ENCODE measurements at regions not wholly inside any gene's neighbourhood (a gene's known extent, or its start where the extent isn't known, plus 50 kb on each side); places are given as distances from the start of the nearest gene placed in this dataset.

- Histone ChIP-seq H2AFZ (ENCODE audit: low read depth) (no peak overlapping the region), H3K4me1 (ENCODE audit: low read depth, poor library complexity, severe bottlenecking) (no peaks in the 10 kb centered on the region), H3K4me2 (no peak overlapping the region), H3K9ac (no peak overlapping the region), H3K27ac (no peak overlapping the region), H4K20me1 (ENCODE audit: insufficient read depth) (no peaks in the 10 kb centered on the region), H3K27me3 (ENCODE audit: insufficient read depth, low read depth) (no peaks in the 10 kb centered on the region), H3K79me2 (ENCODE audit: insufficient read depth, low read depth) (no peaks in the 10 kb centered on the region), H3K4me3 (IDR thresholded peaks at IDR 0.05; ENCODE audit: insufficient read depth, low read depth, low read length) (no peak overlapping the region), H3K36me3 (ENCODE audit: insufficient read depth) (no peaks in the 10 kb centered on the region)
- TF ChIP-seq CTCF (conservative IDR thresholded peaks at IDR 0.05; ENCODE audit: low read depth, low read length), result no peak
Measured at GRCh38 chr13:106117640-106118039, 417.8 kb downstream of the EFNB2 start.

- no peak for TF ChIP-seq CTCF (conservative IDR thresholded peaks at IDR 0.05; ENCODE audit: low read depth, low read length)
- Histone ChIP-seq H3K36me3 (ENCODE audit: insufficient read depth) (no peaks in the 10 kb centered on the region), H3K4me2 (no peak overlapping the region)
Measured at GRCh38 chr13:106117035-106117434, 418.4 kb downstream of the EFNB2 start.

GRCh38 chr13:106115081-106115480, 420.4 kb downstream of the EFNB2 start:
- Histone ChIP-seq H3K79me2 (ENCODE audit: insufficient read depth, low read depth) (no peaks in the 10 kb centered on the region), H3K9ac (no peak overlapping the region), H4K20me1 (ENCODE audit: insufficient read depth) (no peaks in the 10 kb centered on the region), H3K27ac (no peak overlapping the region), H3K36me3 (ENCODE audit: insufficient read depth) (no peaks in the 10 kb centered on the region), H3K4me3 (IDR thresholded peaks at IDR 0.05; ENCODE audit: insufficient read depth, low read depth, low read length) (no peak overlapping the region), H3K4me1 (ENCODE audit: low read depth, poor library complexity, severe bottlenecking) (no peaks in the 10 kb centered on the region), H2AFZ (ENCODE audit: low read depth) (no peak overlapping the region), H3K27me3 (ENCODE audit: insufficient read depth, low read depth) (no peaks in the 10 kb centered on the region), H3K4me2 (no peak overlapping the region)
- no peak for TF ChIP-seq CTCF (conservative IDR thresholded peaks at IDR 0.05; ENCODE audit: low read depth, low read length)

More at GRCh38 chr13:106117035-106117434, 418.4 kb downstream of the EFNB2 start:
- Histone ChIP-seq H3K79me2 (ENCODE audit: insufficient read depth, low read depth) (no peaks in the 10 kb centered on the region), H3K27me3 (ENCODE audit: insufficient read depth, low read depth) (no peaks in the 10 kb centered on the region), H3K4me3 (IDR thresholded peaks at IDR 0.05; ENCODE audit: insufficient read depth, low read depth, low read length) (no peak overlapping the region), H3K9ac (no peak overlapping the region), H2AFZ (ENCODE audit: low read depth) (no peak overlapping the region), H3K27ac (no peak overlapping the region), H4K20me1 (ENCODE audit: insufficient read depth) (no peaks in the 10 kb centered on the region), H3K4me1 (ENCODE audit: low read depth, poor library complexity, severe bottlenecking) (no peaks in the 10 kb centered on the region)

- Histone ChIP-seq H3K36me3 (ENCODE audit: insufficient read depth) (no peaks in the 10 kb centered on the region), H3K4me2 (no peak overlapping the region), H3K27ac (no peak overlapping the region), H2AFZ (ENCODE audit: low read depth) (no peak overlapping the region), H3K79me2 (ENCODE audit: insufficient read depth, low read depth) (no peaks in the 10 kb centered on the region), H3K27me3 (ENCODE audit: insufficient read depth, low read depth) (no peaks in the 10 kb centered on the region), H3K4me3 (IDR thresholded peaks at IDR 0.05; ENCODE audit: insufficient read depth, low read depth, low read length) (no peak overlapping the region), H4K20me1 (ENCODE audit: insufficient read depth) (no peaks in the 10 kb centered on the region), H3K4me1 (ENCODE audit: low read depth, poor library complexity, severe bottlenecking) (no peaks in the 10 kb centered on the region), H3K9ac (no peak overlapping the region)
- no peak for TF ChIP-seq CTCF (conservative IDR thresholded peaks at IDR 0.05; ENCODE audit: low read depth, low read length)
Measured at GRCh38 chr13:106113796-106114195, 421.7 kb downstream of the EFNB2 start.

All from KMS-11 (cell line).